Vagina (tissue), 2 donors: ENCODE measurements at regions not wholly inside any gene's neighbourhood (a gene's known extent, or its start where the extent isn't known, plus 50 kb on each side); places are given as distances from the start of the nearest gene placed in this dataset.

Source experiments
- CTCF ChIP-seq, 3 experiments: fragments of 450-650 bp in 2 of 3; fragments of 200-600 bp in 1 of 3; sonication (generic) in 1 of 3; IDR thresholded peaks; one replicate each; pipeline ENCODE4 v1.5.1; 2017 to 2019; ENCODE audit warnings: antibody characterized with exemption in 3 of 3, mild to moderate bottlenecking in 2 of 3, moderate library complexity in 2 of 3
- POLR2AphosphoS5 ChIP-seq, 2 donors: sonication (generic); formaldehyde crosslinking; IDR thresholded peaks; one replicate each; pipeline ENCODE4 v1.9.0; 2017; ENCODE audit warnings: antibody characterized with exemption in 2 of 2, mild to moderate bottlenecking in 2 of 2, low read depth in 1 of 2; ENCODE audit not compliant: insufficient read depth in 1 of 2

GRCh38 chr2:133658020-133658903 is 90.0 kb upstream of the NCKAP5 start:
- TF ChIP-seq POLR2AphosphoS5 (IDR thresholded peaks at IDR 0.05; ENCODE audit: insufficient read depth in 1 of 2, low read depth in 1 of 2): no peak
- TF ChIP-seq CTCF (IDR thresholded peaks at IDR 0.05): no peak
